Vagina (tissue), 2 donors: ENCODE measurements at regions not wholly inside any gene's neighbourhood (a gene's known extent, or its start where the extent isn't known, plus 50 kb on each side); places are given as distances from the start of the nearest gene placed in this dataset.

Experiments used
- POLR2A ChIP-seq, 2 donors: fragments of 450-650 bp; IDR thresholded peaks; one replicate each; pipeline ENCODE4 v1.6.1; 2017; ENCODE audit warnings: antibody characterized with exemption in 2 of 2, mild to moderate bottlenecking in 2 of 2, moderate library complexity in 2 of 2
- POLR2AphosphoS5 ChIP-seq, 2 donors: sonication (generic); formaldehyde crosslinking; IDR thresholded peaks; one replicate each; pipeline ENCODE4 v1.9.0; 2017; ENCODE audit warnings: antibody characterized with exemption in 2 of 2, mild to moderate bottlenecking in 2 of 2, low read depth in 1 of 2; ENCODE audit not compliant: insufficient read depth in 1 of 2
- TF ChIP-seq, protein P1 (sequence below), 3 experiments: fragments of 450-650 bp in 2 of 3; fragments of 200-600 bp in 1 of 3; sonication (generic) in 1 of 3; IDR thresholded peaks; one replicate each; pipeline ENCODE4 v1.5.1; 2017 to 2019; ENCODE audit warnings: antibody characterized with exemption in 3 of 3, mild to moderate bottlenecking in 2 of 3, moderate library complexity in 2 of 3

DNA sequence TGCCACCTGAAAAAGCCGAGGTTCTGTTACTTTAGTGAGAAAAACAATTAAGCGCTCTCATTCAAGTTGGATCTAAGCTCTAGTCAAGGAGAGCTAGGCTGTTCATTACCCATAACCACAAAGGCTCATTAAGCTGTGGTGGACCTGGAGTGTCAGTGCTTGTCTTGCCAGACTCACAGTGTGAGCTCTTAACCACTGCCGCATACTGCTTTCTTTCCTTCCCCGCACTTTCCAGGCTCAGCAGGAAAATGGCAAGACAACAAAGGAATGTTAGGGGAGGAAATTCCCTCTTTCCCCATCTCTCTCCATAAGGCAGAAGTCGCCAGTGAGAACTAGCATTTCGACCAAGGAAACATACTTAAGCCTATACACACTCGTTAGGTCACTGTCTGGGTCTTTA lies 467.3 kb downstream of the ENC1 start:
- no peak for TF ChIP-seq POLR2A (IDR thresholded peaks at IDR 0.05)
- TF ChIP-seq, protein P1, sequence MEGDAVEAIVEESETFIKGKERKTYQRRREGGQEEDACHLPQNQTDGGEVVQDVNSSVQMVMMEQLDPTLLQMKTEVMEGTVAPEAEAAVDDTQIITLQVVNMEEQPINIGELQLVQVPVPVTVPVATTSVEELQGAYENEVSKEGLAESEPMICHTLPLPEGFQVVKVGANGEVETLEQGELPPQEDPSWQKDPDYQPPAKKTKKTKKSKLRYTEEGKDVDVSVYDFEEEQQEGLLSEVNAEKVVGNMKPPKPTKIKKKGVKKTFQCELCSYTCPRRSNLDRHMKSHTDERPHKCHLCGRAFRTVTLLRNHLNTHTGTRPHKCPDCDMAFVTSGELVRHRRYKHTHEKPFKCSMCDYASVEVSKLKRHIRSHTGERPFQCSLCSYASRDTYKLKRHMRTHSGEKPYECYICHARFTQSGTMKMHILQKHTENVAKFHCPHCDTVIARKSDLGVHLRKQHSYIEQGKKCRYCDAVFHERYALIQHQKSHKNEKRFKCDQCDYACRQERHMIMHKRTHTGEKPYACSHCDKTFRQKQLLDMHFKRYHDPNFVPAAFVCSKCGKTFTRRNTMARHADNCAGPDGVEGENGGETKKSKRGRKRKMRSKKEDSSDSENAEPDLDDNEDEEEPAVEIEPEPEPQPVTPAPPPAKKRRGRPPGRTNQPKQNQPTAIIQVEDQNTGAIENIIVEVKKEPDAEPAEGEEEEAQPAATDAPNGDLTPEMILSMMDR (IDR thresholded peaks at IDR 0.05), result no peak
- TF ChIP-seq POLR2AphosphoS5 (IDR thresholded peaks at IDR 0.05; ENCODE audit: insufficient read depth in 1 of 2, low read depth in 1 of 2), result no peak
